Spleen (tissue), 11 donors: ENCODE measurements at regions not wholly inside any gene's neighbourhood (a gene's known extent, or its start where the extent isn't known, plus 50 kb on each side); places are given as distances from the start of the nearest gene placed in this dataset.
"Not testable (repeated sequence)": the region's sequence is repeated elsewhere in the genome, so short reads cannot be mapped to it uniquely, and the experiment has no call there.

Experiments
- DNase-seq: peaks from one replicate; pipeline ENCODE4 v3.0.0-alpha.2; 2020
- H3K27ac ChIP-seq, 8 donors: fragments of 200-600 bp; sonication (generic) in 7 of 8; 1 replicate in 4 of 8; 2 replicates in 4 of 8; pipeline versions ENCODE4 v1.5.0 to v1.8.0; 2016 to 2021; ENCODE audit warnings: inconsistent platforms in 4 of 8, mild to moderate bottlenecking in 4 of 8, moderate library complexity in 1 of 8
- H3K27me3 ChIP-seq, 7 donors: fragments of 200-600 bp; sonication (generic) in 6 of 7; replicated peaks in 1 of 7; 1 replicate in 4 of 7; 2 replicates in 3 of 7; pipeline versions ENCODE4 v1.5.0 to v1.8.0; 2016 to 2021; ENCODE audit warnings: inconsistent platforms in 3 of 7, mild to moderate bottlenecking in 1 of 7
- H3K36me3 ChIP-seq, 6 donors: fragments of 200-600 bp; sonication (generic) in 5 of 6; 1 replicate in 4 of 6; 2 replicates in 2 of 6; pipeline versions ENCODE4 v1.5.0 to v1.8.0; 2016 to 2021; ENCODE audit warnings: inconsistent platforms in 2 of 6
- H3K4me1 ChIP-seq, 6 donors: fragments of 200-600 bp; sonication (generic) in 5 of 6; 1 replicate in 3 of 6; 2 replicates in 3 of 6; pipeline versions ENCODE4 v1.5.0 to v1.8.0; 2016 to 2021; ENCODE audit warnings: inconsistent platforms in 3 of 6
- H3K4me3 ChIP-seq, 8 donors: fragments of 200-600 bp; sonication (generic) in 7 of 8; 1 replicate in 4 of 8; 2 replicates in 4 of 8; pipeline versions ENCODE4 v1.5.0 to v1.8.0; 2016 to 2021; ENCODE audit warnings: inconsistent platforms in 4 of 8, mild to moderate bottlenecking in 4 of 8, moderate library complexity in 2 of 8
- H3K9me3 ChIP-seq, 8 donors: fragments of 200-600 bp; sonication (generic) in 7 of 8; 1 replicate in 4 of 8; 2 replicates in 4 of 8; pipeline versions ENCODE4 v1.5.0 to v1.8.0; 2016 to 2021; ENCODE audit warnings: inconsistent platforms in 4 of 8
- POLR2A ChIP-seq, 3 donors: fragments of 450-650 bp; IDR thresholded peaks; one replicate each; pipeline ENCODE4 v1.5.1; 2017; ENCODE audit warnings: antibody characterized with exemption in 3 of 3, mild to moderate bottlenecking in 1 of 3
- POLR2AphosphoS5 ChIP-seq, 3 donors: sonication (generic); formaldehyde crosslinking; IDR thresholded peaks; one replicate each; pipeline ENCODE4 v1.5.1; 2017; ENCODE audit warnings: antibody characterized with exemption in 3 of 3
- WGBS, 5 donors: extraction: QIAGEN DNeasy Blood & Tissue Kit in 3 of 5; methylation state at CpG; one replicate each; pipeline versions ENCODE4 v1.1.5 to v1.1.7; 2013 to 2018; 5-methylcytosine and 5-hydroxymethylcytosine counted together
- intact Hi-C: fragments of 100-400 bp; cut with DNase I; formaldehyde crosslinking; loops from one replicate; pipeline ENCODE4 v1.15.0; 2023; ENCODE audit warnings: low total_unique reads
- TF ChIP-seq, protein P1 (sequence below), 11 experiments: fragments of 200-600 bp in 7 of 11; fragments of 450-650 bp in 4 of 11; sonication (generic) in 4 of 11; IDR thresholded peaks in 8 of 11; conservative IDR thresholded peaks in 3 of 11; 1 replicate in 7 of 11; 2 replicates in 4 of 11; pipeline versions ENCODE4 v1.4.0 to v1.8.0; 2016 to 2021; ENCODE audit warnings: antibody characterized with exemption in 11 of 11, inconsistent platforms in 4 of 11, mild to moderate bottlenecking in 1 of 11
- donor health status: healthy with polysubstance abuse.
- donor health status: DM: no; HTN: no; CAD: no; lungs with moderate emphysema.
- donor health status: DM: no; HTN: no; CAD: no.
- donor health status: Bipolar disorder and iron deficiency.
- donor health status: healthy.
- donor health status: DM: no; HTN: no; CAD: no.
- donor health status: DM: yes; HTN: yes; CAD: no.

DNA sequence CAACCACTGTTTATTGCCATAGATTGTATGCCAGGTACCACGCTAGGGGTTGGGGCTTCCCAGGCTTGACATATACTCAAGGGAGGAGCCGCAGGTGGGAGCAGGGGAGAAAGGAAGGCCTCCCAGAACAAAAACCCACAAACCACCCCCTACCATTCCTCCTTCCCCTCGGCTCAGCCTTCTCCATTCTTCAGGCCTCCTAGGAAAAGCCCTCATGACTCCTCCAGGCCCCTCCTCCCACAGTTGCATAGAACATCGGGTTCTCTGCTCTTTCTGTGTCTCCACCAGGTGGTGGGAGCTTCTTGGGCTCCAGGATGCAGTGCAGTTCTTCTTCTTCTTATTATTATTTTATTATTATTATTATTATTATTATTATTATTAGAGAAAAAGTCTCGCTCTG lies 80.3 kb downstream of the ZFP36L2 start:
- H3K9me3 ChIP-seq = no peaks in the 10 kb centered on the region
- DNase-seq = no peak
- H3K4me1 ChIP-seq = peaks cover 0 to 72% (median 20%) of the 10 kb centered on the region in 6 donors
- intact Hi-C loops = no loop called here
- H3K27ac ChIP-seq = peak overlapping the region in 1 of 8 donors; percentile 99
- TF ChIP-seq POLR2AphosphoS5 (IDR thresholded peaks at IDR 0.05) = no peak
- TF ChIP-seq, protein P1, sequence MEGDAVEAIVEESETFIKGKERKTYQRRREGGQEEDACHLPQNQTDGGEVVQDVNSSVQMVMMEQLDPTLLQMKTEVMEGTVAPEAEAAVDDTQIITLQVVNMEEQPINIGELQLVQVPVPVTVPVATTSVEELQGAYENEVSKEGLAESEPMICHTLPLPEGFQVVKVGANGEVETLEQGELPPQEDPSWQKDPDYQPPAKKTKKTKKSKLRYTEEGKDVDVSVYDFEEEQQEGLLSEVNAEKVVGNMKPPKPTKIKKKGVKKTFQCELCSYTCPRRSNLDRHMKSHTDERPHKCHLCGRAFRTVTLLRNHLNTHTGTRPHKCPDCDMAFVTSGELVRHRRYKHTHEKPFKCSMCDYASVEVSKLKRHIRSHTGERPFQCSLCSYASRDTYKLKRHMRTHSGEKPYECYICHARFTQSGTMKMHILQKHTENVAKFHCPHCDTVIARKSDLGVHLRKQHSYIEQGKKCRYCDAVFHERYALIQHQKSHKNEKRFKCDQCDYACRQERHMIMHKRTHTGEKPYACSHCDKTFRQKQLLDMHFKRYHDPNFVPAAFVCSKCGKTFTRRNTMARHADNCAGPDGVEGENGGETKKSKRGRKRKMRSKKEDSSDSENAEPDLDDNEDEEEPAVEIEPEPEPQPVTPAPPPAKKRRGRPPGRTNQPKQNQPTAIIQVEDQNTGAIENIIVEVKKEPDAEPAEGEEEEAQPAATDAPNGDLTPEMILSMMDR (IDR thresholded peaks at IDR 0.05 in 8 of 11, conservative IDR thresholded peaks at IDR 0.05 in 3 of 11) = no peak
- TF ChIP-seq POLR2A (IDR thresholded peaks at IDR 0.05) = no peak
- H3K36me3 ChIP-seq = no peaks in the 10 kb centered on the region
- no peak overlapping the region for H3K4me3 ChIP-seq
- WGBS, 5 donors = 68 to 88% (median 77%) methylated on average over 5 of the region's 5 CpGs
- H3K27me3 ChIP-seq = no peaks in the 10 kb centered on the region

GRCh38 chr2:43144263-43144662 lies 82.1 kb downstream of the ZFP36L2 start:
- Histone ChIP-seq H3K9me3 (no peaks in the 10 kb centered on the region), H3K27ac (peak overlapping the region in 5 of 8 donors; percentile 17 to 99 (median 45)), H3K4me3 (no peak overlapping the region), H3K4me1 (peaks cover 11 to 73% (median 31%) of the 10 kb centered on the region in 6 donors), H3K27me3 (no peaks in the 10 kb centered on the region), H3K36me3 (no peaks in the 10 kb centered on the region)
- 48 to 85% (median 84%) methylated on average over 2 of the region's 2 CpGs for WGBS, 5 donors
- no peak for DNase-seq
- TF ChIP-seq POLR2A (IDR thresholded peaks at IDR 0.05) = no peak
- TF ChIP-seq, protein P1 (IDR thresholded peaks at IDR 0.05 in 8 of 11, conservative IDR thresholded peaks at IDR 0.05 in 3 of 11) = no peak
- TF ChIP-seq POLR2AphosphoS5 (IDR thresholded peaks at IDR 0.05) = no peak
- intact Hi-C loops = no loop called here

DNA sequence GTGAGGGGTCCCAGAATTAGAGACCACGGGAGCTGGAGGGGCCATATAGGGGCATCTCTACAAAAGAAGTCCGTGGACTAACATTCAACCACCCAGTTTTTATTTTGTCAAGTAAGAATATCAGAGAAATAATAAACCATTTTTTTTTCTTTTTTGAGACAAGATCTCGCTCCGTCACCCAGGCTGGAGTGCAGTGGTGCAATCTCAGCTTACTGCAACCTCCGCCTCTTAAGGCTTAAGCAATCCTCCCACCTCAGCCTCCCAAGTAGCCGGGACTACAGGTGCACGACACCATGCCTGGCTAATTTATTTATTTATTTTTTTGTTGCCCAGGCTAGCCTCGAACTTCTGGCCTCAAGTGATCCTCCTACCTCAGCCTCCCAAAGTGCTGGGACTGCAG lies 82.7 kb downstream of the ZFP36L2 start:
- intact Hi-C loops = no loop called here
- Histone ChIP-seq H3K27me3 (no peaks in the 10 kb centered on the region), H3K4me3 (no peak overlapping the region), H3K36me3 (no peaks in the 10 kb centered on the region), H3K9me3 (no peaks in the 10 kb centered on the region), H3K27ac (peak overlapping the region in 5 of 8 donors; percentile 17 to 99 (median 45)), H3K4me1 (peaks cover 11 to 74% (median 32%) of the 10 kb centered on the region in 6 donors)
- peak; percentile 60 for DNase-seq
- 59 to 80% (median 69%) methylated on average over 8 of the region's 8 CpGs for WGBS, 5 donors
- TF ChIP-seq POLR2A (IDR thresholded peaks at IDR 0.05) (no peak), POLR2AphosphoS5 (IDR thresholded peaks at IDR 0.05) (no peak)
- TF ChIP-seq, protein P1 (IDR thresholded peaks at IDR 0.05 in 8 of 11, conservative IDR thresholded peaks at IDR 0.05 in 3 of 11) = no peak

- peak overlapping the region in 1 of 8 donors; percentile 42 for H3K4me3 ChIP-seq
- H3K4me1 ChIP-seq = peaks cover 11 to 82% (median 37%) of the 10 kb centered on the region in 6 donors
- peak overlapping the region in 3 of 8 donors; percentile 49 to 99 (median 99) for H3K27ac ChIP-seq
- WGBS, 5 donors = 85 to 96% (median 93%) methylated on average over 7 of the region's 7 CpGs
- TF ChIP-seq, protein P1 (IDR thresholded peaks at IDR 0.05 in 8 of 11, conservative IDR thresholded peaks at IDR 0.05 in 3 of 11) = peak in 2 of 11 experiments; percentile 7 to 12
- TF ChIP-seq POLR2AphosphoS5 (IDR thresholded peaks at IDR 0.05) = peak; percentile 34 to 69 (median 44)
- no peak for TF ChIP-seq POLR2A (IDR thresholded peaks at IDR 0.05)
- H3K36me3 ChIP-seq = no peaks in the 10 kb centered on the region
- no peaks in the 10 kb centered on the region for H3K9me3 ChIP-seq
- peak; percentile 75 for DNase-seq
- intact Hi-C loops = no loop called here
- no peaks in the 10 kb centered on the region for H3K27me3 ChIP-seq
Measured at GRCh38 chr2:43142921-43143438, 83.4 kb downstream of the ZFP36L2 start.

DNA sequence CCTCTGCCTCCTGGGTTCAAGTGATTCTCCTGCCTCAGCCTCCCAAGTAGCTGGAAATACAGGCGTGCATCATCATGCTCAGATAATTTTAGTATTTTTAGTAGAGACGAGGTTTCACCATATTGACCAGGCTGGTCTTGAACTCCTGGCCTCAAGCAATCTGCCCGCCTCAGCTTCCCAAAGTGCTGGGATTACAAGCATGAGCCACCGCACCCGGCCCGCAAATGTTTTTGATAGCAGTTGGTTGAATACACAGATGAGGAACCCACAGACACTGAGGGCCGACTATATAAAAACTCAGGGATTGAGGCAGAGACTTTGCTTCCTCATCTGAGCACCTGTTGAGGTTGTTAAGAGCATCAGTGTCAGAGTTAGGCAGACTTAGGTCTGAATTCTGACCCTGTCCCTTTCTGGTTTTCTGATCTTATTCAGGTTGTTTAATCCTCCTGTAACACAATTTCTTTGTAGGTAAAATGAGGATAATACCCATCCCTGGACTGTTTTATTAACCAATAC lies 84.7 kb downstream of the ZFP36L2 start:
- peak overlapping the region in 1 of 8 donors; percentile 6 for H3K4me3 ChIP-seq
- peaks cover 20 to 95% (median 50%) of the 10 kb centered on the region in 6 donors for H3K4me1 ChIP-seq

More for the DNA sequence above, 84.7 kb downstream of the ZFP36L2 start:
- DNase-seq = peak; percentile 43
- H3K27me3 ChIP-seq, H3K9me3 ChIP-seq, intact Hi-C loops, H3K36me3 ChIP-seq: not testable (repeated sequence)
- WGBS, 5 donors = 64 to 87% (median 85%) methylated on average over 7 of the region's 7 CpGs
- H3K27ac ChIP-seq = peak overlapping the region in 4 of 8 donors; percentile 49 to 99 (median 98)
